ENCODE measurements at regions not wholly inside any gene's neighbourhood (a gene's known extent, or its start where the extent isn't known, plus 50 kb on each side); places are given as distances from the start of the nearest gene placed in this dataset.
"Not testable (repeated sequence)": the region's sequence is repeated elsewhere in the genome, so short reads cannot be mapped to it uniquely, and the experiment has no call there.

DNA sequence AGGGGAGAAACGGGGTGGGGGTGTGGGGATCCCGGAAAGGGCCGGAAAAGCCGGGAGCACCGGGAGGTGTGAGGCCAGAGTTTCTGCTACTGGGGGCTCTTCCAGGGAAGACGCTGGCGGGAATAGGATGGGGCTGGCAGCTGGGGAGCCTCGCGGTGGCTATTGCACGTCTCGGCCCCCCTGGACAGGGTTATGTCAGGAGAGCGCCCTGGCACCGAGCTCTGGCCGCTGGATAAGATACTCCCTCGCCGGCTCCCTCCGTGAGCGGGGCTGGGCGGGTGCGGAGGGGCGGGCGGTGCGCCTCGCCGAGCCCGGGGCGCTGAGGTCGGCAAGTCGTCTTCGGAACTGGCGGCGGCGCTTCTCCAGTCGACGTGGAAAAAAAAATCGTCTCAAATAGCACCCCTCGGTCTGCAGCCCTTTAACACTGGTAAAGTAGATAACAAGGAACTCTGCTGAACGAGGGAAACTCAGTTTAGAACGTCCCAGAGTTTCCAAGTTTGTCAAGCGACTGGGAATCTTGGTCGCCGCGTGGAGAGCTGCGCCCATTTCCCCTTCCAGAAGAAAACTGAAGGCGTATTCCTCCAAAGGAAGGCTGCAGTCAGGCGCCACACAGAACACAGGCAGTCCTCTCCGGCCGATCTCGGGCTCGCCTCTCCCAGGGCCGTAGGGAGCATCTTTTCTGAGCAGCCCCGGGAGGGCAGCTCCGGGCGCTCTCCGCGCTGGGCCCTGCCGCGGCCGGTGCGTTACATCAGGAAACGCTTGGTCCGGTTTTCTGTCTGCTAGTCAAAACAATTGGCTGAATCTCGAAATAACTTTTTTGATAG lies 115.1 kb downstream of the KCNRG start:
- H3K27ac ChIP-seq: peak overlapping the region; percentile 27; the same call in 1 of the 2 replicates
- TF ChIP-seq ZFX (IDR thresholded peaks at IDR 0.05; ENCODE audit: borderline replicate concordance): no peak
- TF ChIP-seq, protein P1, sequence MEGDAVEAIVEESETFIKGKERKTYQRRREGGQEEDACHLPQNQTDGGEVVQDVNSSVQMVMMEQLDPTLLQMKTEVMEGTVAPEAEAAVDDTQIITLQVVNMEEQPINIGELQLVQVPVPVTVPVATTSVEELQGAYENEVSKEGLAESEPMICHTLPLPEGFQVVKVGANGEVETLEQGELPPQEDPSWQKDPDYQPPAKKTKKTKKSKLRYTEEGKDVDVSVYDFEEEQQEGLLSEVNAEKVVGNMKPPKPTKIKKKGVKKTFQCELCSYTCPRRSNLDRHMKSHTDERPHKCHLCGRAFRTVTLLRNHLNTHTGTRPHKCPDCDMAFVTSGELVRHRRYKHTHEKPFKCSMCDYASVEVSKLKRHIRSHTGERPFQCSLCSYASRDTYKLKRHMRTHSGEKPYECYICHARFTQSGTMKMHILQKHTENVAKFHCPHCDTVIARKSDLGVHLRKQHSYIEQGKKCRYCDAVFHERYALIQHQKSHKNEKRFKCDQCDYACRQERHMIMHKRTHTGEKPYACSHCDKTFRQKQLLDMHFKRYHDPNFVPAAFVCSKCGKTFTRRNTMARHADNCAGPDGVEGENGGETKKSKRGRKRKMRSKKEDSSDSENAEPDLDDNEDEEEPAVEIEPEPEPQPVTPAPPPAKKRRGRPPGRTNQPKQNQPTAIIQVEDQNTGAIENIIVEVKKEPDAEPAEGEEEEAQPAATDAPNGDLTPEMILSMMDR (IDR thresholded peaks at IDR 0.05): no peak

DNA sequence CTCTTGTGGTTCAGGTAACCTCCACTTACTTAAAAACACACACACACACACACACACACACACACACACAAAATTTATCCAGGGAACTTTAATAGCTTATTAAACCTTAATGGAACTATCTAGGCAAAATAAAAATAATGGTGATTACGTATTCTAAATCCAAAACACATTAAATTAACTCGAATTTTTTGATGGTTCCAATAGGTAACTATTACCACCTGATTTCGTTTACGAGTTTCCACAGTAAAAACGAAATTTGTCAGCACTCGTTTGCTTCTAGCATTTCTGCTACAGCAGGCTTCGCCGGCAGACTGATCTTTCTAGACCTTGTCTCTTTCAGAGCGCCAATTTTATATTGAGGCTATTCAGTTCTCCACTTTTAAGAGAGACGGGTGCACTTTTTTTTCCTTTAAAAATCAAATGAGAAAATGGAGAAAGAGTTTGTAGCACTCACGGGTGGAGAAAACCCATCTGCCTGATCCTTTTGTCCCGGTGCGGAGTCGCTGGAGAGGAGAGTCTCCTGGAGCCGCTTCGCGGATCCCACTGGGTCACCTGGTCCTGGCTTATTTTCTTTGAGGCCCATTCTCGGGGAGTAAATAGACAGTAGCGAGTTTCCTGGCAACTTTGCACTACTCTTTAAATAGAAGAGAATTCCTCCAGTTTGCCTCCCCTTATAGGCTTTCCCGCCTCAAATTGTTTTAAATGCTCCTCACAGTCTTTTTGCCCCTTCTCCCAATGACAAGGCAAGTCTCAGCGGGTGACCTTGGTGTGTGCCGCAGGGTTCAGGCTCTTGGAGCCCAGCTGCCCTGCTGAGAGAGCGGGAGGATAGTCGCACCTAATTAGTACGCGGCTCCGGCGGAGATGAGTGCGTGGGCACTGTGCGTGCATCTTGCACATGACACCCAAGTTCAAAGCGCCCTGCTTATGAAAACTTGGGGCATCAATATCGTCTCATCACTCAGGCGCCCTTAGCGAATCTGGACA lies 117.0 kb downstream of the KCNRG start:
- TF ChIP-seq, protein P1 (IDR thresholded peaks at IDR 0.05): no peak
- TF ChIP-seq ZFX (IDR thresholded peaks at IDR 0.05; ENCODE audit: borderline replicate concordance): no peak

GRCh38 chr13:50132904-50133357 lies 117.7 kb downstream of the KCNRG start:
- TF ChIP-seq, protein P1 (IDR thresholded peaks at IDR 0.05): no peak
- no peak for TF ChIP-seq ZFX (IDR thresholded peaks at IDR 0.05; ENCODE audit: borderline replicate concordance)
- no peak overlapping the region for H3K27ac ChIP-seq

More for the DNA sequence above, 117.0 kb downstream of the KCNRG start:
- no peak overlapping the region for H3K27ac ChIP-seq

DNA sequence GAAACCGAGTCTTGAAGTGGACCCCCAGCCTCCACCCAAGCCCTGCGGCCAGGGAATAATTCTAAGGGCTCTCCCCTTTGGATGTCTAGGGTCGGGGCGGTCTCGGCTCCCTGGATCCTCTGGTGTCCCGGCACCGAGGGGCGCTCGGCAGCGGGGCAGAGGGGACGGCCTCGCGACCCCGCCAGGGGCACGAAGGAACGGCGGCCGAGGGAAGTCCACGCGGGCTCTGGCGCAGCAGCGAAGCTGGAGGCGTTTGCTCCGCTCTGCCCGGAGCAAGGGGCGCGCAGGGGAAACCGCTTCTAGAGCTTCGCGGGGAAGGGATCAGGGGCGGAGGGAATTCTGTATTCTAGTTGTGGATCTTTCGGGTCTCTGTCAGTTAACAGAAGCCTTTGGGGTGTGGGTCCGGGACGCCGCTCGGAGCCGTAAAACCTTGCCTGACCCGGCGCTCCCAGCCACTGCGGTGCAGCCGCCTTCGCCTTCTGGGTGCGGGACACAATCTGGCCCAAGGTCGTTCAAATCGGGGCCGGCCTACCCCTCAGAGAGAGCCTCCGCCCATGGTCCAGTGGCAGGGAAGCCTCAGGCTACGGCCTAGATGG lies 118.2 kb downstream of the KCNRG start:
- no peak overlapping the region for H3K27ac ChIP-seq
- TF ChIP-seq, protein P1 (IDR thresholded peaks at IDR 0.05): no peak
- TF ChIP-seq ZFX (IDR thresholded peaks at IDR 0.05; ENCODE audit: borderline replicate concordance): no peak

DNA sequence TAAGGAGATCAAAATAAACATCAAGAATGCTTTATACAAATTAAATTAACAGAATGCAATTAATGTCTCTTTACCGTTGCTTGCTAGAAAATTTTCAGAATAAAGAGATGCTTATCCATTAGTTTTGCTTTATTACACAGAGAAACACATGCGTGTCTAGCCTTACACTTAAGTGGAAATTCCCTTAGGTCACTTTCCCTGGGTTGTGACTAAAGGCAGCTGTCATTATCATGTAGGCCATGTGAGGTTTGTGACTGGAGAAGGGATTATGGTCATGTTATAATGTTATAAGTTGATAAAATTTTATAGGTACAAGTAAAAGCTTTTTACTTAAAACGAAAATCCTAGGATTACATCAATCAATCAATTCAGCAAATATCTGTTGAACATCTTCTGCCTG lies 121.0 kb downstream of the KCNRG start:
- H3K27ac ChIP-seq: no peak overlapping the region
- no peak for TF ChIP-seq ZFX (IDR thresholded peaks at IDR 0.05; ENCODE audit: borderline replicate concordance)
- TF ChIP-seq, protein P1 (IDR thresholded peaks at IDR 0.05): no peak

- no peak for TF ChIP-seq ZFX (IDR thresholded peaks at IDR 0.05; ENCODE audit: borderline replicate concordance)
- TF ChIP-seq, protein P1 (IDR thresholded peaks at IDR 0.05): no peak
- H3K27ac ChIP-seq: no peak overlapping the region
These were observed 121.4 kb downstream of the KCNRG start for GRCh38 chr13:50136678-50137077.

DNA sequence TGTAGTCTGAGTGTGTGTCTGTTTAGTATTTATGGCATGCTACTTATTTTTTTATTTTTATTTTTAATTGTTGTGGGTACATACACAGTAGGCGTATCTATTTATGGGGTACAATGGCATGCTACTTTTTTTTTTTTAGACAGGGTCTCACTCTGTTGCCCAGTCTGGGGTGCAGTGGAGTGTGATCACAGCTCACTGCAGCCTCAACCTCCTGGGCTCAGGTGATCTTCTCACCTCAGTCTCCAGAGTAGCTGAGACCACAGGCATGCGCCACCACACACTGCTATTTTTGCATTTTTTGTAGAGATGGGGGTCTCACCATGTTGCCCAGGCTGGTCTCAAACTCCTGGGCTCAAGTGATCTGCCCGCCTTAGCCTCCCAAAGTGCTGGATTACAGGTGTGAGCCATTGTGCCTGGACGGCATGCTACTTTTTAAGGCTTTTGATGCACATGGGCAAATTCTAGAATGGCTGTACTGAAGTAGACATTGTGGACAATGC lies 124.2 kb downstream of the KCNRG start:
- H3K27ac ChIP-seq: not testable (repeated sequence)
